ENCODE measurements at regions not wholly inside any gene's neighbourhood (a gene's known extent, or its start where the extent isn't known, plus 50 kb on each side); places are given as distances from the start of the nearest gene placed in this dataset.

DNA sequence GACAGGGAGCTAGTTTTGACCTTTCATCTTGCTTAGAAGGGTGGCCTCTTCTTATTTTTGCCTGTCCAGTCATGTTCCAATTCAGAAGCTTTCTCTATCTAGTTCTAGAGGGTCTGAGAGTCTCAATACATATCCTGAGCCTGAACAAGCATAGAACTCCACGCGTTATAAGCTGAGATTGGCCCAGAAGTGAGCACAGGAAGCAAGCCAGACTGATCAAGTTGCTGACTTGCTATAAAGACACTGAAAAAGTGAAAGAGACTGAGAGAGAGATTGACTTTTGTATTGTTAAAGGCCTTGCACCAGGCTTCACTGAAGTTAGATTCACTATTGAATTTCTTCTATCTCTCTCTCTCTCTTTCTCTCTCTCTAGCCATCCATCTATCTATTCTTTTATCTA lies 142.7 kb upstream of the DOCK10 start:
- no peaks in the 10 kb centered on the region for H3K9me3 Mint-ChIP-seq (ENCODE audit: low read depth)

GRCh38 chr2:225182126-225182525 lies 139.9 kb upstream of the DOCK10 start:
- H3K27ac Mint-ChIP-seq = no peak overlapping the region

More for the DNA sequence above, 142.7 kb upstream of the DOCK10 start:
- no peak for TF ChIP-seq CTCF (IDR thresholded peaks at IDR 0.05; ENCODE audit: unreplicated experiment)
- Mint-ChIP-seq H3K36me3 (ENCODE audit: insufficient read depth) (no peaks in the 10 kb centered on the region), H3K4me1 (ENCODE audit: low read depth) (no peaks in the 10 kb centered on the region), H3K27ac (no peak overlapping the region), H3K27me3 (no peaks in the 10 kb centered on the region), H3K4me3 (ENCODE audit: low read depth) (no peak overlapping the region)
- no peak for DNase-seq (ENCODE audit: low spot score, unreplicated experiment)

GRCh38 chr2:225177098-225177497 lies 134.8 kb upstream of the DOCK10 start:
- H3K27ac Mint-ChIP-seq = no peak overlapping the region
- DNase-seq (ENCODE audit: low spot score, unreplicated experiment) = no peak
- no peak overlapping the region for H3K4me3 Mint-ChIP-seq (ENCODE audit: low read depth)
- no peak for TF ChIP-seq CTCF (IDR thresholded peaks at IDR 0.05; ENCODE audit: unreplicated experiment)
- H3K27me3 Mint-ChIP-seq = no peaks in the 10 kb centered on the region
- H3K36me3 Mint-ChIP-seq (ENCODE audit: insufficient read depth) = no peaks in the 10 kb centered on the region
- H3K9me3 Mint-ChIP-seq (ENCODE audit: low read depth) = no peaks in the 10 kb centered on the region
- no peaks in the 10 kb centered on the region for H3K4me1 Mint-ChIP-seq (ENCODE audit: low read depth)

More at GRCh38 chr2:225182126-225182525, 139.9 kb upstream of the DOCK10 start:
- H3K4me1 Mint-ChIP-seq (ENCODE audit: low read depth) = no peaks in the 10 kb centered on the region
- H3K36me3 Mint-ChIP-seq (ENCODE audit: insufficient read depth) = no peaks in the 10 kb centered on the region
- DNase-seq (ENCODE audit: low spot score, unreplicated experiment) = no peak
- TF ChIP-seq CTCF (IDR thresholded peaks at IDR 0.05; ENCODE audit: unreplicated experiment) = no peak
- no peaks in the 10 kb centered on the region for H3K9me3 Mint-ChIP-seq (ENCODE audit: low read depth)
- H3K27me3 Mint-ChIP-seq = no peaks in the 10 kb centered on the region
- no peak overlapping the region for H3K4me3 Mint-ChIP-seq (ENCODE audit: low read depth)

DNA sequence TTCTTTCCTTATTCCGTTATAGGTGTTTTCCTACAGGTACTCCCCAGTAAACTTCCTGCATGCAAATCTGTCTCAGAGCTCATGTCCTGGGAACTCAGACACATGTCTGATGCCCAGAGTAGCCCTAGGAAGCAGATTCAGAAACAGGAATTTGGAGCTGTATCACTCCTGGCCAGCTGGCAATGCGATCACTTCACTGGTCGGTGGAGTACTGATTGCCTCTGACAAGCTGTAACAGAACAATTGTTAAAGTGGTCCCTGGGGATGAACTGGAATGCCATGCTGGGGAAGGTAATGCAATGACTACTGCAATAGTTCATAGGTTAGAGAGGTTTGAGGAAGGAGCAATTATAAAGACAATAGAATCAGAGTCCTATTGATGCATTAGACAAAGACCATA lies 131.6 kb upstream of the DOCK10 start:
- Mint-ChIP-seq H3K27me3 (no peaks in the 10 kb centered on the region), H3K36me3 (ENCODE audit: insufficient read depth) (no peaks in the 10 kb centered on the region), H3K9me3 (ENCODE audit: low read depth) (peaks cover 7% of the 10 kb centered on the region), H3K4me1 (ENCODE audit: low read depth) (peaks cover 2% of the 10 kb centered on the region), H3K27ac (no peak overlapping the region), H3K4me3 (ENCODE audit: low read depth) (no peak overlapping the region)
- TF ChIP-seq CTCF (IDR thresholded peaks at IDR 0.05; ENCODE audit: unreplicated experiment) = no peak
- DNase-seq (ENCODE audit: low spot score, unreplicated experiment) = no peak

- peaks cover 2% of the 10 kb centered on the region for H3K4me1 Mint-ChIP-seq (ENCODE audit: low read depth)
- peaks cover 7% of the 10 kb centered on the region for H3K9me3 Mint-ChIP-seq (ENCODE audit: low read depth)
- DNase-seq (ENCODE audit: low spot score, unreplicated experiment) = no peak
- H3K4me3 Mint-ChIP-seq (ENCODE audit: low read depth) = no peak overlapping the region
- H3K27ac Mint-ChIP-seq = no peak overlapping the region
- TF ChIP-seq CTCF (IDR thresholded peaks at IDR 0.05; ENCODE audit: unreplicated experiment) = no peak
- no peaks in the 10 kb centered on the region for H3K36me3 Mint-ChIP-seq (ENCODE audit: insufficient read depth)
- no peaks in the 10 kb centered on the region for H3K27me3 Mint-ChIP-seq
Measured at GRCh38 chr2:225171350-225171749, 129.1 kb upstream of the DOCK10 start.
